ENCODE measurements at regions not wholly inside any gene's neighbourhood (a gene's known extent, or its start where the extent isn't known, plus 50 kb on each side); places are given as distances from the start of the nearest gene placed in this dataset.

DNA sequence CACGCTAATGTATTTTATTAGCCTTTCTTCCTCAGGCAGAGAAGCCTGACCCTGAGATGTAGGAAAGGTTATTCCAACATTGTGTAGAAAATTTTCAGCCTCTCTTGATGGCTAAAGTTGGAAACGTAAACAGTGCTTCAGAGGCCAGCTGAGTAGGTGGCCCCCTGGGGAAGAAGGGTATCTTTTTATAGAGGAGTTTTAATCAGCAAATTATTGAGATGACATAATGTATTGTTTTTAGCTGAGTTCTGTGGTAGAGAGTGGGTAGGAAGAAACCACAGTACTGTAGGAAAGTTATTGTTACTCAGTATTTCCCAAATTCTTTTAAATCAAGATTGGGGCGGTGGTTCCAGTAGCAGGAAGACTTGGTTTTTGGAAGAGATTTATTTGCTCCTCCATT is 268.8 kb downstream of the DLEU7 start:
- H3K4me1 ChIP-seq (ENCODE audit: insufficient read depth, low read length) = peaks cover 25% of the 10 kb centered on the region
- H3K79me2 ChIP-seq (ENCODE audit: insufficient read depth, low read length) = no peaks in the 10 kb centered on the region
- peak overlapping the region; percentile 46 for H3K4me2 ChIP-seq (ENCODE audit: insufficient read depth, low read length)
- no peak overlapping the region for H3K4me3 ChIP-seq (ENCODE audit: insufficient read depth, low read length)
- TF ChIP-seq, protein P1, sequence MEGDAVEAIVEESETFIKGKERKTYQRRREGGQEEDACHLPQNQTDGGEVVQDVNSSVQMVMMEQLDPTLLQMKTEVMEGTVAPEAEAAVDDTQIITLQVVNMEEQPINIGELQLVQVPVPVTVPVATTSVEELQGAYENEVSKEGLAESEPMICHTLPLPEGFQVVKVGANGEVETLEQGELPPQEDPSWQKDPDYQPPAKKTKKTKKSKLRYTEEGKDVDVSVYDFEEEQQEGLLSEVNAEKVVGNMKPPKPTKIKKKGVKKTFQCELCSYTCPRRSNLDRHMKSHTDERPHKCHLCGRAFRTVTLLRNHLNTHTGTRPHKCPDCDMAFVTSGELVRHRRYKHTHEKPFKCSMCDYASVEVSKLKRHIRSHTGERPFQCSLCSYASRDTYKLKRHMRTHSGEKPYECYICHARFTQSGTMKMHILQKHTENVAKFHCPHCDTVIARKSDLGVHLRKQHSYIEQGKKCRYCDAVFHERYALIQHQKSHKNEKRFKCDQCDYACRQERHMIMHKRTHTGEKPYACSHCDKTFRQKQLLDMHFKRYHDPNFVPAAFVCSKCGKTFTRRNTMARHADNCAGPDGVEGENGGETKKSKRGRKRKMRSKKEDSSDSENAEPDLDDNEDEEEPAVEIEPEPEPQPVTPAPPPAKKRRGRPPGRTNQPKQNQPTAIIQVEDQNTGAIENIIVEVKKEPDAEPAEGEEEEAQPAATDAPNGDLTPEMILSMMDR (IDR thresholded peaks at IDR 0.05; ENCODE audit: extremely low read depth, low read depth, low read length) = no peak
- DNase-seq (ENCODE audit: insufficient read length, low spot score, missing footprints) = peak; percentile 91
- H3K9me3 ChIP-seq (ENCODE audit: low read depth, low read length) = no peaks in the 10 kb centered on the region
- no peaks in the 10 kb centered on the region for H4K20me1 ChIP-seq (ENCODE audit: insufficient read depth, low read length)
- H3K36me3 ChIP-seq (ENCODE audit: insufficient read depth, low read length) = no peaks in the 10 kb centered on the region
- H2AFZ ChIP-seq (ENCODE audit: low read length) = no peak overlapping the region
- H3K27ac ChIP-seq (ENCODE audit: low read depth, low read length) = peak overlapping the region; percentile 69
- no peaks in the 10 kb centered on the region for H3K27me3 ChIP-seq (ENCODE audit: insufficient read depth, low read length)

DNA sequence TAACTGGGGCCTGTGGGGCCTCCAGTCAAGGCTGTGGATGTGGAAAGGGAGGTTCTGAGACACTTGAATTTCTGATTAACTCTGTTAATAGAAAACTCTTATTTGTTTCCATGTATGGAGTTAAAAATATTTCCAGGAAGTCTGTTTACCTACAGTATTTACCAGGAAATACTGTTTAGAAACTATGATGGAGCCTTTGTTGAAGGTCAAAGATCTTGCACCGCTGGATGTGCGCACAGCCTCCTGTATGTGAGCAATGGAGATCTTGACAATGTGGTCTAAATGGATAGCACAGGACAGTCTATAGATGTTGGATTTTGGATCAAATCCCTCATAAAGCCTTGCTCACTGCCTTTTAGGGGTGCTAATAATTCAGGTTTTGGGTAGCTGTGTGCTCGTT is 268.4 kb downstream of the DLEU7 start:
- no peak overlapping the region for H3K4me3 ChIP-seq (ENCODE audit: insufficient read depth, low read length)
- H3K36me3 ChIP-seq (ENCODE audit: insufficient read depth, low read length) = no peaks in the 10 kb centered on the region
- H3K9me3 ChIP-seq (ENCODE audit: low read depth, low read length) = no peaks in the 10 kb centered on the region
- peaks cover 25% of the 10 kb centered on the region for H3K4me1 ChIP-seq (ENCODE audit: insufficient read depth, low read length)
- DNase-seq (ENCODE audit: insufficient read length, low spot score, missing footprints) = no peak
- peak overlapping the region; percentile 58 for H3K27ac ChIP-seq (ENCODE audit: low read depth, low read length)
- H2AFZ ChIP-seq (ENCODE audit: low read length) = no peak overlapping the region
- no peak overlapping the region for H3K4me2 ChIP-seq (ENCODE audit: insufficient read depth, low read length)
- H4K20me1 ChIP-seq (ENCODE audit: insufficient read depth, low read length) = no peaks in the 10 kb centered on the region
- H3K27me3 ChIP-seq (ENCODE audit: insufficient read depth, low read length) = no peaks in the 10 kb centered on the region
- TF ChIP-seq, protein P1 (IDR thresholded peaks at IDR 0.05; ENCODE audit: extremely low read depth, low read depth, low read length) = no peak
- H3K79me2 ChIP-seq (ENCODE audit: insufficient read depth, low read length) = no peaks in the 10 kb centered on the region

DNA sequence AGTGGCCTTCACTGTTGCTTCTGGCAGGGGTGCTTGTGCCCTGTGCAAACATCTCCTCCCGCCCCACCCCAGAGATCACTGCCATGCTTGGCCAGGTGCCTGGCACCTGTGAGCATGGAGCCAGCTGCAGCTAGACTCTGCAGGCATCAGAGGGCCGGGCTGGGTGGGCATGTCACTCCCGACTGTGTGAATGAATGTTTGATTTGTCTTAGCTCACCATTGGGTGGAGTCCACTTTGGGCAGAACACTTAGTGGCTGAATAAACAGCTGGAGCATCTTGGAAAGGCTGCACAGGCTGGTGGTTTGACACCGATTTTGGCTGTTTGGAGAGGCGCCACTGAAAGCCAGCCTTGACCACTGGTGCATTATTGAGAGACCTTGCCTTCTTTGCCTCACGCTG is 267.3 kb downstream of the DLEU7 start:
- Histone ChIP-seq H3K9me3 (ENCODE audit: low read depth, low read length) (no peaks in the 10 kb centered on the region), H3K4me2 (ENCODE audit: insufficient read depth, low read length) (no peak overlapping the region), H3K27ac (ENCODE audit: low read depth, low read length) (no peak overlapping the region), H3K4me3 (ENCODE audit: insufficient read depth, low read length) (no peak overlapping the region), H4K20me1 (ENCODE audit: insufficient read depth, low read length) (no peaks in the 10 kb centered on the region), H3K27me3 (ENCODE audit: insufficient read depth, low read length) (no peaks in the 10 kb centered on the region), H3K4me1 (ENCODE audit: insufficient read depth, low read length) (peaks cover 32% of the 10 kb centered on the region), H3K36me3 (ENCODE audit: insufficient read depth, low read length) (no peaks in the 10 kb centered on the region), H3K79me2 (ENCODE audit: insufficient read depth, low read length) (no peaks in the 10 kb centered on the region), H2AFZ (ENCODE audit: low read length) (no peak overlapping the region)
- TF ChIP-seq, protein P1 (IDR thresholded peaks at IDR 0.05; ENCODE audit: extremely low read depth, low read depth, low read length) = no peak
- no peak for DNase-seq (ENCODE audit: insufficient read length, low spot score, missing footprints)

DNA sequence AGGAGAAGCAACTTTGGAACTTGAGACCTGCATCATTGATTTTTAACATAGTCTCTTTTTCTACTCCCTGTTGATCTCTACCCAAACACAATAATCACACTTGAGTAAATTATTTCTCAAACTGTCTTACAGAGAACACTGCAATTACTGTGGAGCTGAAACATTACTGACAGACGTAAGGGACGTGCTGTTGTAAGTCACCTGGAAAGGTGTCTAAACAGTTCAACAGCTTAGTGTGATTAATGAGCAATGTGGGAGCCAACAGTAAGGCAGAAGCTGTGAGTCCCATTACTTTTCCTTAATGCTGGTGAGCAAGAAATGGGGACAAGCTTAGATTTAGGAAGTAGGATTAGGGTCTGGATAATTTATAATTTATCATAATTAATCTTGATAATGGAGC is 265.7 kb downstream of the DLEU7 start:
- Histone ChIP-seq H3K79me2 (ENCODE audit: insufficient read depth, low read length) (no peaks in the 10 kb centered on the region), H3K4me1 (ENCODE audit: insufficient read depth, low read length) (peaks cover 40% of the 10 kb centered on the region), H3K4me2 (ENCODE audit: insufficient read depth, low read length) (no peak overlapping the region), H3K27me3 (ENCODE audit: insufficient read depth, low read length) (no peaks in the 10 kb centered on the region), H3K4me3 (ENCODE audit: insufficient read depth, low read length) (no peak overlapping the region), H3K9me3 (ENCODE audit: low read depth, low read length) (no peaks in the 10 kb centered on the region), H2AFZ (ENCODE audit: low read length) (no peak overlapping the region), H3K36me3 (ENCODE audit: insufficient read depth, low read length) (no peaks in the 10 kb centered on the region), H4K20me1 (ENCODE audit: insufficient read depth, low read length) (no peaks in the 10 kb centered on the region), H3K27ac (ENCODE audit: low read depth, low read length) (no peak overlapping the region)
- no peak for DNase-seq (ENCODE audit: insufficient read length, low spot score, missing footprints)
- TF ChIP-seq, protein P1 (IDR thresholded peaks at IDR 0.05; ENCODE audit: extremely low read depth, low read depth, low read length) = no peak

All from osteoblast (primary cell).